Testis (tissue), 2 donors: ENCODE measurements at regions not wholly inside any gene's neighbourhood (a gene's known extent, or its start where the extent isn't known, plus 50 kb on each side); places are given as distances from the start of the nearest gene placed in this dataset.

Experiments used
- POLR2A ChIP-seq: fragments of 450-650 bp; IDR thresholded peaks from one replicate; pipeline ENCODE4 v1.6.1; 2017; ENCODE audit warnings: antibody characterized with exemption, mild to moderate bottlenecking, moderate library complexity
- TF ChIP-seq, protein P1 (sequence below), 3 experiments: fragments of 450-650 bp in 2 of 3; fragments of 200-600 bp in 1 of 3; sonication (generic) in 1 of 3; IDR thresholded peaks; one replicate each; pipeline ENCODE4 v1.5.1; 2016 to 2019; ENCODE audit warnings: antibody characterized with exemption in 3 of 3, mild to moderate bottlenecking in 2 of 3, moderate library complexity in 1 of 3

- no peak for TF ChIP-seq POLR2A
- TF ChIP-seq, protein P1, sequence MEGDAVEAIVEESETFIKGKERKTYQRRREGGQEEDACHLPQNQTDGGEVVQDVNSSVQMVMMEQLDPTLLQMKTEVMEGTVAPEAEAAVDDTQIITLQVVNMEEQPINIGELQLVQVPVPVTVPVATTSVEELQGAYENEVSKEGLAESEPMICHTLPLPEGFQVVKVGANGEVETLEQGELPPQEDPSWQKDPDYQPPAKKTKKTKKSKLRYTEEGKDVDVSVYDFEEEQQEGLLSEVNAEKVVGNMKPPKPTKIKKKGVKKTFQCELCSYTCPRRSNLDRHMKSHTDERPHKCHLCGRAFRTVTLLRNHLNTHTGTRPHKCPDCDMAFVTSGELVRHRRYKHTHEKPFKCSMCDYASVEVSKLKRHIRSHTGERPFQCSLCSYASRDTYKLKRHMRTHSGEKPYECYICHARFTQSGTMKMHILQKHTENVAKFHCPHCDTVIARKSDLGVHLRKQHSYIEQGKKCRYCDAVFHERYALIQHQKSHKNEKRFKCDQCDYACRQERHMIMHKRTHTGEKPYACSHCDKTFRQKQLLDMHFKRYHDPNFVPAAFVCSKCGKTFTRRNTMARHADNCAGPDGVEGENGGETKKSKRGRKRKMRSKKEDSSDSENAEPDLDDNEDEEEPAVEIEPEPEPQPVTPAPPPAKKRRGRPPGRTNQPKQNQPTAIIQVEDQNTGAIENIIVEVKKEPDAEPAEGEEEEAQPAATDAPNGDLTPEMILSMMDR (IDR thresholded peaks at IDR 0.05): no peak
These were observed 317.9 kb downstream of the CTTN start for GRCh38 chr11:70716216-70716615.
